SIG-M5 treated with dmso at 0.1 percent for 504 hours (cell line): ENCODE measurements at regions not wholly inside any gene's neighbourhood (a gene's known extent, or its start where the extent isn't known, plus 50 kb on each side); places are given as distances from the start of the nearest gene placed in this dataset.
"Not testable (repeated sequence)": the region's sequence is repeated elsewhere in the genome, so short reads cannot be mapped to it uniquely, and the experiment has no call there.

Source experiments
- DNase-seq: peaks from one replicate; lab custom pipeline; 2025; ENCODE audit not compliant: unreplicated experiment; lab: John Stamatoyannopoulos, UW

DNA sequence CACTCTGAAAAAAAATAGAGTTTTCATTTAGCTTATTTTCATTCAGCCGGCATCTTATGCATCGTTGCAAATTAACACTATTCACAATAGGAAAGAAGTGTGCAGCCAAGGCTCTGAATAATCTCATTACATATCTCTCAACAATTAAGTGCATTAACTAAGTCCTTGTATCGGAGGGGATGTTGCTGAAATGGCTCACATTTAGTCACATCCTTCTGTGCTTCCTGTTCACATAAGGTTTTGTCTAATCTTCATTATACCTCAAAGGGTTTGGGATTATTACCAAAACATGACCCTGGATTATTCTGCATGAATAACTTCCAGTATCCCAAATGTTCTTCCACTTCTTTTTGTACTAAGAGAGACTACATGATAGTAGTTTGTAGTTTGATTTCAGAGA is 278.0 kb upstream of the GRIA1 start:
- DNase-seq, result no peak

DNA sequence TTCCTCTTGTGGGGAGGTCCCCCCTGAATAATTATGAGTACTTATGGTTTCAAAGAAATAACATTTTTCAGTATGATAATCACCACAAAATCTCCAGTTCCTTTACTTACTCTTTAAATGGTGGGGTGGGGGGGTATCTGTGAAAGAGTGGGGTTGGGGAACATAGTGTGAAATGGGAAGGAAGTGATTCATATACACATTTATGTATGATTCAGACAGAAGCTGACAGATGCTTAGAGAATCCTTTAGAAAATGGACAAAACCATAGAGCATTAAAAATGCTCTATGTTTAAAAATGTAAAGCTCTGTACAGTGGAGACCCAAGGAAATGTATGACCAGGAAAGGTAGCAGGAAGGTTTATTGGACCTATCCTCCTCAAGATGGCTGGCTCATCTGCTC is 267.5 kb upstream of the GRIA1 start:
- DNase-seq, result no peak

GRCh38 chr5:153223376-153223775 is 267.1 kb upstream of the GRIA1 start:
- DNase-seq, result no peak

GRCh38 chr5:153224651-153225050 is 265.8 kb upstream of the GRIA1 start:
- no peak for DNase-seq

DNA sequence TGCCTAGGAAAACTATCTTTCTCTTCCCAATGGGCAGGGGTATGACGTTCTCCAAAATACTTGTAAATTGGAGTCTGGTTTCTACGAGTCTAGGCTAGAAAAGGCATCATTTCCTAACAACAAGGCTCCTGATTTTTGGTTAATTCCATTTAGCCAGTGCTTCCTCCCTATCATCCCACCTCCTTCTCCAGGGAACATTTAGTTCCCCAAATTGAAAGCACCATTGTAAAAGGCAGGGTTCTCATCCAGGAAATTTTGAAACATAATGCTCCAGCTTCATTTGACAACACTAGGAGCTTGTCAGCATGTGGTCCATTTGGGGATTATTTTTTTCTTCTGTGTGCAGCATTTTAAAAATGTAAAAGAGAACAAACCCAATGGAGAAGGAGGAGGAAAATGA is 256.5 kb upstream of the GRIA1 start:
- DNase-seq, result no peak

- DNase-seq, result no peak
Observed at GRCh38 chr5:153236319-153236718, 254.2 kb upstream of the GRIA1 start.

DNA sequence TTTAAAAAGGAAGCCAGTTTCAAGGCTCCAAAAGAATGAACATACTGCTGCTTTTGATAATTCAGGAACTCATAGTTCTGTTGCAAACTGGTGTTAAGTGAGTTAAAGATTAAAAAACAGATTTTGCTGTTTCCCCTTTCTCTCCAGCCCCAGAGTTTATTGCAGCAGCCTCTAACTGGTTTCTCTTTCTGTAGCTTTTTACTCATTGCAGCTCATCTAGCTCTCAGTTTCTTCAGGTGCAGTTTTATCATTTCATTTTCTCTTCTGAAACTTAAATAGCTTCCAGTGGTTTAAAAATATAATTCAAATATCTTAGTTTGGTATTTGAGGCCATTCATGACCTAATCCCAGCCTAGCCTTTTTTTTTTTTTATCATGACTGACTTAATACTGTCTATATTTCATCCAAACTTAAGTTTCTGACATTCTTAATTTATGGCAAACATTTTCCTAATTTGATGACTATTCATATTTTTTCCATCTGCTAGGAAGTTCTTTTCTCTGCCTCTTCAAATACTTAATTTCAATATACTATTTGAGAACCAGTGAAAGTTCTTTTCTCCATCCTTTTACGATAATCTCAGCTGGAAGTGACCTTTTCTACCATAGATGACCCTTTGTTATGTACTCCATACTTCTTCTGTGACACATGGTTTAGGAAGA is 252.7 kb upstream of the GRIA1 start:
- DNase-seq, result no peak

DNA sequence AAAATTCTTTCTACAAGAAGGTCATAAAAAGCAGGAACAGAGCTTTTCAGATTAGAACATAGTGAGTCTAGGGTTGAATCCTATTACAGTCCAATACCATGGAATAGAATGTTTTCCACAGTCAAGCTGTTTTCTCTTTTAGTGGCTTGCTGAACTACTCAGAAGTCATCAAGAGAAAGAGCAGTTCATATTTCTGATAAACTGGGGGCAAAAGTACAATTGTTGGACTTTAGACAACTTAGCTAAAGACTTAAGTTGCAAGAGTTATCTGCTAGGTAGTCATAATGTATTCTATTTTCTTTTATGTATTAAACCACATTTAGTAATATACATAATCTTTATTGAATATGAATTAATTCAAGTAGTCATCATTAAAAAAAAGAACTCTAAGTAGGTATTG is 233.1 kb upstream of the GRIA1 start:
- no peak for DNase-seq

DNA sequence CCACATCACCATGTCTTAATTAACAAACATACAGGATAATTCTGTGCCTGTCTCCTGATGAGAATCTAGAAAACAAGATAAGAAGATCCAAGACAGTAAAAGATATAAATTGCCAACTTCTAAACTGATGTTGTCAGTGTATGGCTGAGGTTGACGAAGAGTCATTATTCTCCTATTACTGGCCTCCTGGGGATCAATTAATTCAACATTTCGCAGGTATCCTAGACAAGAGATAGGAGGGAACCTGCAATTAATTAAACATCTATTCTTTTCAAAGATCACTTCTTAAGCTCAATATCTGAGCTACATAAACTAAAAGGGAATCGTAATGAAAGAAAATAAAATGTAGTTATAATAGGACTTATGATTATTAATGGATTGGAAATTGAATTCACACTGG is 232.0 kb upstream of the GRIA1 start:
- DNase-seq, result no peak

- no peak for DNase-seq
Observed at GRCh38 chr5:153267506-153267905, 223.0 kb upstream of the GRIA1 start.

DNA sequence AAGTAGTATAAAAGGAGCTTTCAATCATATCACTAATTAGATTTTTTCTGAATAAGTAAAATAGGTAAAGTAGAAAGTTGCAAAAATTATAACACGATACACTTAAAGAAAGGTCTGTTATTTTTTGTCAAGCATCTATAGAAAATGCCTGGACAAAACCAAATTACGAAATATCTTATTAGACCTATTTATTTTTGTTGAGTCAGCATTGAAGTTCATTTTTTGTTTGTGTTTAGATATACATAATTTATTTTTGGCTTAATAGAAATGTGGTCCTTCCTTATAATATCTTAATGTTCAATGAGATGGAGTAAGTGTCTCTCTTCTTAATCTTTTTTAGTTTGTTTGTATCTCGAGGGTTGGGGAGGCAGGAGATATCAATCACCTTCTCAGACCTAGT is 214.8 kb upstream of the GRIA1 start:
- DNase-seq, result no peak

- DNase-seq, result peak; percentile 21
Observed at GRCh38 chr5:153276151-153276550, 214.3 kb upstream of the GRIA1 start.

GRCh38 chr5:153296251-153296844 is 194.1 kb upstream of the GRIA1 start:
- DNase-seq, result not testable (repeated sequence)

DNA sequence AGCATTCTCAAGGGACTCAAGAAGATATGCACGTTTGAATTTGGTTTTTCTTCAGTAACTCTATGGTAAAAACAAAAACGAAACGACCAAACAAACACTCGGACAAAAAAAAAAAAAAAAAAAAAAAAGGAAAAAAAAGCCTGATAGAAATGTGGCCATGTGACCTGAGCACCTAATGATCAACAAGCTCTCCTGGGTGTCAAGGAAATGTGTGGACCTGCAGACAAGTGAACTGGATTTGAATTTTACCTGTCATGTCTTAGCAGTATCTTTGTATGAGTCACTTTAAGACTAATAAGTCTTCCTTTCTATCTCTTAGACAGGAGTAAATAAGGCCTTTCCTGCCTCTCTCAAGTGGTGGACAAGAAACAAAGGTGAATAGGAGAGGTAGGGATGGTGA is 190.6 kb upstream of the GRIA1 start:
- no peak for DNase-seq

- no peak for DNase-seq
Observed at GRCh38 chr5:153308282-153308681, 182.2 kb upstream of the GRIA1 start.

DNA sequence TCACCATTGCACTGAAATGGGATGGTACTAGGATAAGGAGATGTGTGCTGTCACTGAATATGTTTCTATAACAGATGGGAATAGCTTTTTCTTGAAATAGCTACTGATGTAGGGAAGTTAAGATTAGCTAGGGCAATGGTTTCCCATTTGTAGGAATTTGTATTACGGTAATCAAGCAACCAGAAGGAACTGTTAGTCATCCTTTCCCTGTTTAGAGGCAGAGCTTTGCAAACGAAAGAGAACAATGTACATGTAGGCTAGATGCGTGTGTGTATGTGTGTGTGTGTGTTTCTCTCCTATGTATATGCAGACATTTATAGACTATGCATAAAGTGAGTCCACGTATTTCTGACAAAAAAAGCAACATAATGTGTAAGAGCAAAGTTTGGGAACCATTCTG is 171.9 kb upstream of the GRIA1 start:
- no peak for DNase-seq

GRCh38 chr5:153321478-153321877 is 169.0 kb upstream of the GRIA1 start:
- DNase-seq, result no peak

DNA sequence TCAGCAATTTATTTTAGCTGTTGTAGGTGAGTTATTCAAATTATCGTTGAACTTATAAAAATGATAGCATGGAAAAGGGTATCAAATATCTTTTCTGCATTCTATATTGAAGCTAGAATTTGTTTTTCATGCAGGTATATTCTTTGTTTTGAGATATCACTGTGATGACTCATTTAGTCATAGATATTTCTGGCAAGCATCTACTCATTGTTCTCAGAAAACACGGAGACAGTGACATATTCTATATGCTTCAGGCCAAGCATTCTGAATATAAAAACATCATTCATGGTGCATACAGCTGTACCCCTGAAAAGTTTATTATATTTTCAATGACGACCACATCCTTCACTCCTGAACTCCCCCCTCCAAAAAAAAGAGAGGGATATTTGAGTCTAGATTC is 150.3 kb upstream of the GRIA1 start:
- DNase-seq, result no peak

DNA sequence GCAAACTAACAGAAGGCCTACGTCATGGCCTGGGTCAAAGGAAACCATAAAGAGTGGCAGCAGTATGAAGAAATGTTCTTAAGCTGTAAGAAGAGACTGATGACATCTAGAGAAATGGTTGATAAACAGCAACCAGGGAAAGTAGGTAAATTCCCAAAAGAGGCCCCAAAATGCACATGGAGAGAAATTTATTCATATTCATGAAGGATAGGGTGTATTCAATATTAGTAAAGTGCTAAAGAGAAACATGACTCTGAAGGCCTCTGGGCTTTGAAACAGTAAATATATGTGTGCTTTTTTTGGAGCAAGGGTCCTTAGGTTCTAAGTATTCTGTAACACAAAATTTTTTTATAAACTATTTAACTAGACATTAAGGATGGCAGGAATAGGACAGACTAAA is 149.7 kb upstream of the GRIA1 start:
- no peak for DNase-seq

DNA sequence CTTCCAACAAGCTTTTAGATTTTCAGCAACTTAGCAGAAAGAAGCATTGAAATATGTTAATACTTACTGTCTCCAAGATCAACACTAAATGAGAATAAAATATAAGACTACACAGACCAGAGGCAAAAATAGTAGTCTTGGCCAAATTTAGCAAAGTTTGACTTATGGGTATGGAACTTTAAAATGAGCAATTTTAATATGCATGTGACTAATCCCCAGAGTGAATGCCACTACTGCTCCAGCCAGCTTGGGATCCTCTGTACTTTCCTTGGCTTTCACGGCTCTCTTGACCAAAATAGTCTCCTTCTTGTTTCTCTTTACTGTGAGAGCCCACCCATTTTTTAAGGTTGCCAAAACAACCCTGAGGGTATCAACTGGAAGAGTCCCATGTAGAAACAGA is 148.0 kb upstream of the GRIA1 start:
- no peak for DNase-seq

- no peak for DNase-seq
Observed at GRCh38 chr5:153347611-153348010, 142.9 kb upstream of the GRIA1 start.

- DNase-seq, result no peak
Observed at GRCh38 chr5:153350175-153350883, 140.1 kb upstream of the GRIA1 start.
